HL-60 (cell line): ENCODE measurements at regions not wholly inside any gene's neighbourhood (a gene's known extent, or its start where the extent isn't known, plus 50 kb on each side); places are given as distances from the start of the nearest gene placed in this dataset.

Source experiments
- CTCF ChIP-seq: IDR thresholded peaks from one replicate; pipeline ENCODE4 v1.5.1; 2011; ENCODE audit warnings: low read length, control low read depth, inconsistent platforms; ENCODE audit not compliant: insufficient read depth
- GABPA ChIP-seq: IDR thresholded peaks from 2 replicates; pipeline ENCODE4 v1.6.1; 2012; ENCODE audit warnings: low read depth
- POLR2AphosphoS5 ChIP-seq: IDR thresholded peaks from 2 replicates; pipeline ENCODE4 v1.6.1; 2012; ENCODE audit warnings: low read depth
- REST ChIP-seq: IDR thresholded peaks from 2 replicates; pipeline ENCODE4 v1.6.1; 2012; ENCODE audit warnings: low read depth; ENCODE audit not compliant: insufficient replicate concordance
- SPI1 ChIP-seq: IDR thresholded peaks from 2 replicates; pipeline ENCODE4 v1.6.1; 2012; ENCODE audit warnings: low read depth, mild to moderate bottlenecking, borderline replicate concordance

- no peak for TF ChIP-seq POLR2AphosphoS5
- TF ChIP-seq CTCF: no peak
- TF ChIP-seq GABPA: no peak
- TF ChIP-seq REST: no peak
- no peak for TF ChIP-seq SPI1
Measured at GRCh38 chr3:74491874-74492273, 122.6 kb downstream of the CNTN3 start.
